Frontal cortex (tissue), 3 donors: ENCODE measurements at regions not wholly inside any gene's neighbourhood (a gene's known extent, or its start where the extent isn't known, plus 50 kb on each side); places are given as distances from the start of the nearest gene placed in this dataset.

Experiments used
- DNase-seq, 2 donors: peaks; one replicate each; pipeline ENCODE4 v3.0.0; 2012; ENCODE audit warnings: low spot score in 2 of 2
- FAIRE-seq: peaks from 2 replicates; lab custom pipeline; 2012; peaks lifted over from hg19 to GRCh38; lab: Jason Lieb, UNC
- donor health status: control.
- donor health status: control.
- donor health status: control.

DNA sequence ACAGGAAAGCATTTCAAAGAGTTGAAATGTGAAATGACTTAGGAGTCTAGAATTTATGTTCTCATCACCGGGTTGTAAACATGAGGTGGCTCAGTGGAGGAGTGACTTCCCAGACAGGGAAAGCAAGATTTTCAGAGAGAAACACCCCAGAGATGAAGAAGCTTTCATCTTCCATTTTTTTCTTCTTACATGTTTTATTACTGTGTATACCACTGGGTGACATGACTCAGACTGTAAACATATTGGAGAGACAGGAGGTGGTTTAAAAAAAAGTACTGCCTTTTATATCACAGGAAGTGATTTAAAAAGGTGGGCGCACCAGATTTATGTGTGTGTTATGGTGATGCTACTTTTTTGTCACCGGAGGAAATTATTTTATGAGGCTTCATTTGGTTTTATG, 209.1 kb upstream of the TUT7 start:
- DNase-seq: no peak

GRCh38 chr9:86562691-86563090, 208.5 kb upstream of the TUT7 start:
- FAIRE-seq: no peak
- no peak for DNase-seq

More for the DNA sequence above, 209.1 kb upstream of the TUT7 start:
- FAIRE-seq: no peak

- FAIRE-seq: no peak
- DNase-seq: no peak
Observed at GRCh38 chr9:86557918-86558317, 203.7 kb upstream of the TUT7 start.

DNA sequence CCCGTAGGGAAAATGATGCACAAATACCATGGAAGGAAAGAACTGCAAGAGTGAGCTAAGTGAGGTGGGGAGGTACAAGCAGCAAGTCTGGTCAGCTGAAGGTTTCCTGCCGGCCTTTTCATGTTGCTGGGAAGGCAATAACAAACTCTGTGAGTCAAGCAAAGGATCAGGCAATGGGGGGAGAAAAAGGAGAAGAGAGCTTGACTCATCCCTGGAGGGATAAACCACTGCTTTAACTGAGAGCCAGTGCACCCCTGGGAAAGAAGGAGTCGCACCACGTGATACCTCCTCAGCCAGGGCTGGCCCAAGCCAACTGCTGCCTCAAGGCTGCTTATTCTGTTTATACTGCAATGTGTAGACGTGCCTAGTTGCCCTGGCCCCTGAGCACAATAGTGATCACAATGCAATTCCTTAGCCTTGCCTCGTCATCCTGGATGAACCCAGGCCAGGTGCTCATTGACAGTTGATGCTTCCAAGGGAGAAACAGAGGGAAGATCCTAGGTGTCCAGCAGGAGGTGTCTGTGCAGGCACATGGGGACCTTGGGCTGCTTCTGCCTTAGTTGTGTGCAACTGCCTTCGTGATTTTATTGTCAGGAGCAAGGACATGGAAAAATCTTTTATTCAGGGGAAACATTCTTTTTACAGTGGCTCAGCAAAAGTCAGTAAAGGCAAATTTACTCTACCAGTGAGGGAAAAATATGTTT, 203.0 kb upstream of the TUT7 start:
- no peak for DNase-seq
- no peak for FAIRE-seq

DNA sequence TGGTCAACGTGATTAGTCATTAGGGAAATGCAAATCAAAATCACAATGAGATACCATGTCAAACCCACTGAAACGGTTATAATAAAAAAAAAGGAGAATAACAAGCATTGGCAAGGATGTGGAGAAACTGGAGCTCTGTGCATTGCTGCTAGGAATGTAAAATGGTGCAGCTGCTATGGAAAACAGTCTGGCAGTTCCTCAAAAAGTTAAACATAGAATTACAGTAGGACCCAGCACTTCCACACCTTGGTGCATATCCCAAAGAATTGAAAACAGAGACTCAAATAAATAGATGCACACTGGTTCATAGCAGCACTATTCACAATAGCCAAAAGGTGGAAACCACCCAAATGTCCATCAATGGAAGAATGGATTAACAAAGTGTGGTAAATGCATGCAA, 201.5 kb upstream of the TUT7 start:
- no peak for DNase-seq
- FAIRE-seq: no peak

DNA sequence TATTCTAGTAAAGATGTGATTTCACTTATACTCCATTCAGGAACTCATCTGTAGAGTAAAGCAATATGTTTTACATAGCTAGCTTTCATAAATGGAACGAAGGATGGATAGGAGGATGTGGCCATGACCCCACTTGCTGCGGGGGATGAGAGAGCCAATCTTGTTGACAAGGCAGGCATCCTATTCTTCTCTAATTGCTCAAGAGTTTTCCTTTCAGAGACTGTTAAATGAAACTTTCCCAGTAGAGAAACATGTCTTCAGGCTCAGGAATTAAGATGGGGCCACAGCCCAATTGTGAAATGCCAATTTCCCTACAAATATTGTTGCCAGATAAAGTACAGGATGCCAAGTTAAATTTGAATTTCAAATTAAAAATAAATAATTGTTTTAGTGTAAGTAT, 196.2 kb upstream of the TUT7 start:
- DNase-seq: no peak
- no peak for FAIRE-seq

- FAIRE-seq (no peak), DNase-seq (no peak)
Observed at GRCh38 chr9:86549920-86550319, 195.7 kb upstream of the TUT7 start.

- DNase-seq: no peak
- no peak for FAIRE-seq
Observed at GRCh38 chr9:86549401-86549811, 195.2 kb upstream of the TUT7 start.

- no peak for DNase-seq
- FAIRE-seq: no peak
Observed at GRCh38 chr9:86548220-86548619, 194.0 kb upstream of the TUT7 start.

- no peak for FAIRE-seq
Observed at GRCh38 chr9:86547571-86547970, 193.4 kb upstream of the TUT7 start.

DNA sequence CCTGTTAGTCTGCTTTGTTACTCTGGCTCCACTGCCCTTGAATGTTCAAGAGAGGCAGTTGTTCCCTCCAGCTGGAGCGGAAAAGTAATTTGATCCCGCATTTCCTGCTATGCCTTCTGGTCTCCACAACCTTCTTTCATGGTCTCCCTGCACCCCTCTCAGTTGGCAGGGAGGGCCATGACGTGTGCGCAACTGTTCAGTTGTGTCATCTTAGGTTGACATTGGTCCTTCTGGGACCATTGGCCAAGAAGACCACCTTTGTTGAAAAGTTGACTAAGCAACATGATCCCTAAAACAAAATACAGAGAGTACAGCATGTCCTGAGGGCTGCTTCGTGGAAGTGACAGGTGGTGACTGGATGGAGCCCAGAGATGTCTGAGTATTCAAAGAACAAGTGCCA, 192.5 kb upstream of the TUT7 start:
- FAIRE-seq (no peak), DNase-seq (no peak)

More at GRCh38 chr9:86547571-86547970, 193.4 kb upstream of the TUT7 start:
- DNase-seq: no peak

DNA sequence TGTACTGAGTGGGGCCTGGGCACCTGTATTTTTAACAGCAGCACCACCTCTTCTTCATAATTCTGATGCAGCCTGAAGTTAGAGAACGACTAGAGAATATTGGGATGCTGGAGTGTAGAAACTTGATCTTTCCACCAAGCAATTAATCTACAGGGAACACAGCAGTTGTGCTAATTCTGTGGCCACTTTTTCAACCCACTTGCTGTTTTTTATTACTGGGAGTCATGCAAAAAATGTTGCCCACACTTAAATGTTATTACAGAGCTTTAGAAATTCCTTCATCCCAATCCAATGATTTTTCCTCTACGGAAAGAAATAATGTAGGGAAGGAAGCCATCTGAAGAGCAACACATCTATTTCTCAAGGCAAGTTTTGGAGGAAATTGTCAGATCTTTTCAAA, 190.9 kb upstream of the TUT7 start:
- DNase-seq (no peak), FAIRE-seq (no peak)

DNA sequence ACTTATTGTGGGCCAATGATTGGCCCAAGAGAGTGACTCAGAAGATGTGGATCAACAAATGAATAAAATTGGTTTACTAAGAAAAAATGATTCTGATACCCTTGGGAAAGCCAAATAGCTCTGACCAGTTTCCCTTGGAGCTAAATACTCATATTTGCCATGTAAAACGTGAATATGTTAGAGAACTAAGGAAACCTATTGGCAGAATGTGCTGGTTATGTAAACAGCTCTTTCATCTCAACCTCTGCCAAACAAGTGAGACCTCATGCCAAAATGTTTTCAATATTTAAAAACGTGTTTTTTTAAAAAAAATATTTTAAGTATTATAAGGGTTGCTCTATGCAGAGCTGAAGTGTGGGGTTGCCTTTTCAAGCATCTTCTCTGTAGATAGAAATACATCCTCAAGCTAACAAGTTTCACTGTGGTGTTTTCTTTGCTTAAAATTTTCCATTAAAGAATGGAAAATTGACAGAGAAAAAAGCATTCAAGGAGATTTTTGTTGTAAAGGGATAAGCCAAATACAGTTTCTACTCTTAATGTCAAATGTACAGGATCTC, 186.9 kb upstream of the TUT7 start:
- DNase-seq: no peak
- no peak for FAIRE-seq

DNA sequence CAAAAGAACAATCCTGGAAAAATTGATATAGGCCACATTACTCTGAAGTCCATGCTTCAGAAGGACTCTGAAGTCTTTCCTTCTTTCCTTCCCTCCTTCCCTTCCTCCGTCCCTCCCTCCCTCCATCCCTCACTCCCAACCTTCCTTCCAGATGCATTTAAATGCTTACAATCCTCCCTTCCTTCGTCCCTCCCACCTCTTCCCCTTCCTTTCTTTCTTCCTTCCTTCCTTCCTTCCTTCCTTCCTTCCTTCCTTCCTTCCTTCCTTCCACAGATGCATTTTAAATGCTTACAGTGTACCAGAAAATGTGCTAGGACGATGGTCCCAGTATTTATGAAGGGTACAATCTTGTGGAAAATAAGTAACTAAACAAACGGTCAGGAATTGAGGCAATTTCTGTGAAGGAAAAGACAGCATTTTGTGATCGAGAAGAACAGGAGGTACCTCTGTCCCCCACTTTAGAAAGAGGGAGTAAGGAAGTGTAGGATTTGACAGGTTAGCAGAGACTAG, 181.3 kb upstream of the TUT7 start:
- DNase-seq (no peak), FAIRE-seq (no peak)

GRCh38 chr9:86534572-86535258, 180.5 kb upstream of the TUT7 start:
- FAIRE-seq: no peak
- no peak for DNase-seq

DNA sequence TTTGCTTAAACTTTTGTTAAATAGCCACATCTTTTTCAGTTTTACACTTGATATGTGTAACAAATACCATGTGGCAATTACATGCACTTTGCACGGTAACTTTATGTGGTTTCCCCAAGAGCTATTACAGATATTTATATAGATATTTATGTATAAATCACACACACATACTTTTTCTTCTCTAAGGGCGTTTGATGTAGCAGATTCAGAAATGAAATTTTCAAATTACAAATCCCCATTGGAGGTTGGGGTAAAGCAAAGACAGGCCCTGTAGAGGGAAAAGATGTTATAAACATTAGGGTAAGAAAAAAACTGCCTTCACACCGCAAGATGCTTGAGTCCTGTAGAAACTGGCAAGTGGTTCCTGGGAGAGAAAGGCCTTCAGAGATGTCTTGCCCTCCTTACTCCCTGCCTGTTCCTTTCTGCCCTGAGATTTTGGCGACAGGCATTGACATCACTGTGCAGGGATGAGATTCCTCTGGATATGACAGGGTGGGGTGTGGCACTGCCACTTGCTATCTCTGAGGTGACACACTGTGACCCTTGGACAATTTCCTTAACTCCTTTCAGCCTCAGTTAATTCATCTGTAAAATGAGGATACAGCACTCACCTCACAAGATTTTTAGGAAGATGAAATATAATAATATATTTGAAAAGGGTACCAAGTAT, 177.9 kb upstream of the TUT7 start:
- FAIRE-seq (no peak), DNase-seq (no peak)

GRCh38 chr9:86531273-86531970, 177.2 kb upstream of the TUT7 start:
- no peak for DNase-seq
- no peak for FAIRE-seq

DNA sequence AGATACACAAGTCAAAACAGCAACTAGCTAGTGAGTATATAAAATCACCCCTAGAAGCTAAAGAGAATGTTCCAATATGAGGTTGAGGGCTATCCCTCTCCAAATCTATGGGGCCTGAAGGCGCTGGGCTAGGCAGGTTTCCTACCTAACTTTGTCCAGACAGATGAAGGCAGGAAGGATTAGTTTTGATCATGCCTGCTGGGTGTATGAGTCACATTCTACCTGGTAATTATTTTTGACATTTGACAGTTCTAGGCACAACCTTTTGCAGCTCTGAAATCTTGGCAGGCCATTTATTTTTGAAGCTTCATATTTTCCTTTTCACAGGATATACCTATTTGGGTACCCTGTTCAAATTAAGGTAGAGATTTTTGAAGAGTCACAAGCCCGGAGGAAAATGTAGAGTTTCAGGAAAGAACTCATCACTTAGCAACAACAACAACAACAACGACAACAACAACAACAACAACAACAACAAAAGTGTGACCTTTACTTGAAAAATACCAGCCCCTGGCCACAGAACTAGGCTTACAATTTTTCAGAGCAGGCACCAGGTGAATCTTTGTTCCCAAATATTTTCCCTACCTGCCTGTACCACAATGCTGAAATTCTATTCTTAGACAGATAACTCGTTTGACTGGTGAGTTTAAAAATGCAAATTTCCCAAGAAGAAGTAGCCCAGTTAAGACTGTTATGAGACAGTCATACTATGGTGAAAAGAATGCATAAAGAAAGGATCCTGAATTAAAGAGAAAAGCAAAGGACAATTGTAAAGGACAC, 175.5 kb upstream of the TUT7 start:
- DNase-seq: no peak
- FAIRE-seq: no peak

- DNase-seq (no peak), FAIRE-seq (no peak)
Observed at GRCh38 chr9:86526021-86526420, 171.8 kb upstream of the TUT7 start.
